ENCODE measurements at regions not wholly inside any gene's neighbourhood (a gene's known extent, or its start where the extent isn't known, plus 50 kb on each side); places are given as distances from the start of the nearest gene placed in this dataset.

DNA sequence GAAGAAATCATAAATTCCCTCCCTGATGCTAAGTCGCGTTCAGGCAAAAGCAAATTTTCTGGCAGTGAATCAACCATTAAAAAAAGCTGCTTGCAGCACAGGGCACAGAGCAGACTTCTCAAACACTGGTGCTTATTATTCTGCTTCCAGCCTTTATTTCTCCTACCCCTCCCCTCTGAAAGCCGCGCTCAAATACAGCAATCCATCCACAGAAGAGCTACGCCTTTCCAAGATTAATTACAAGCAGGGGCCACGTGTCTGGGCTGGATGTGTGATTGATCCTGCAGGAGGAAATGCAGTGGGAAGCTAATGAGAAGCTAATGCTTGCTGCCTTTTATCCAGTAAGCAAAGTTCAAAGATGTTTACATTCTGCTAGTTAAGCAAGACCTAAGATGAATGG lies 134.9 kb upstream of the TOPAZ1 start:
- H3K9me2 ChIP-seq (ENCODE audit: insufficient read depth) = 0 out of 2 replicates have a peak, but pooled peaks cover 3% of the 10 kb centered on the region
- no peak overlapping the region for H3K4me3 Mint-ChIP-seq
- H3K36me3 ChIP-seq (ENCODE audit: insufficient read depth) = no peaks in the 10 kb centered on the region
- H3K4me1 ChIP-seq (ENCODE audit: insufficient read depth) = 0 out of 2 replicates have a peak, but pooled peaks cover 8% of the 10 kb centered on the region
- H4K20me1 ChIP-seq (replicated peaks; ENCODE audit: insufficient read depth) = no peaks in the 10 kb centered on the region
- TF ChIP-seq NANOG (IDR thresholded peaks at IDR 0.05; ENCODE audit: borderline replicate concordance) (no peak), EZH2 (IDR thresholded peaks at IDR 0.05; ENCODE audit: low read depth, unreplicated experiment) (no peak), POLR2AphosphoS5 (IDR thresholded peaks at IDR 0.05; ENCODE audit: low read depth) (no peak)
- TF ChIP-seq, protein P1, sequence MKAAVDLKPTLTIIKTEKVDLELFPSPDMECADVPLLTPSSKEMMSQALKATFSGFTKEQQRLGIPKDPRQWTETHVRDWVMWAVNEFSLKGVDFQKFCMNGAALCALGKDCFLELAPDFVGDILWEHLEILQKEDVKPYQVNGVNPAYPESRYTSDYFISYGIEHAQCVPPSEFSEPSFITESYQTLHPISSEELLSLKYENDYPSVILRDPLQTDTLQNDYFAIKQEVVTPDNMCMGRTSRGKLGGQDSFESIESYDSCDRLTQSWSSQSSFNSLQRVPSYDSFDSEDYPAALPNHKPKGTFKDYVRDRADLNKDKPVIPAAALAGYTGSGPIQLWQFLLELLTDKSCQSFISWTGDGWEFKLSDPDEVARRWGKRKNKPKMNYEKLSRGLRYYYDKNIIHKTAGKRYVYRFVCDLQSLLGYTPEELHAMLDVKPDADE (IDR thresholded peaks at IDR 0.05) = no peak
- no peak overlapping the region for H3K27ac ChIP-seq (ENCODE audit: low read depth)
- H3K9me3 Mint-ChIP-seq = no peaks in the 10 kb centered on the region; the same call in 2 of the 3 replicates
- ATAC-seq = no peak
- H3F3A ChIP-seq (replicated peaks; ENCODE audit: low read depth) = no peaks in the 10 kb centered on the region
- no peaks in the 10 kb centered on the region for H3K36me3 Mint-ChIP-seq (ENCODE audit: low read depth)
- H3K4me3 ChIP-seq = no peak overlapping the region
- no peaks in the 10 kb centered on the region for H3K79me2 ChIP-seq (replicated peaks; ENCODE audit: insufficient read depth)
- no peak overlapping the region for H3K4me2 ChIP-seq
- no peaks in the 10 kb centered on the region for H3K27me3 ChIP-seq (ENCODE audit: insufficient read depth)
- no peak overlapping the region for H3K27ac Mint-ChIP-seq
- H3K27me3 Mint-ChIP-seq (ENCODE audit: insufficient read depth, low read depth, poor library complexity) = peaks cover 5% of the 10 kb centered on the region
- no peak for DNase-seq (ENCODE audit: low spot score)
- peaks cover 14% of the 10 kb centered on the region; the same call in 2 of the 3 replicates for H3K4me1 Mint-ChIP-seq
- H2AFZ ChIP-seq = no peak overlapping the region

DNA sequence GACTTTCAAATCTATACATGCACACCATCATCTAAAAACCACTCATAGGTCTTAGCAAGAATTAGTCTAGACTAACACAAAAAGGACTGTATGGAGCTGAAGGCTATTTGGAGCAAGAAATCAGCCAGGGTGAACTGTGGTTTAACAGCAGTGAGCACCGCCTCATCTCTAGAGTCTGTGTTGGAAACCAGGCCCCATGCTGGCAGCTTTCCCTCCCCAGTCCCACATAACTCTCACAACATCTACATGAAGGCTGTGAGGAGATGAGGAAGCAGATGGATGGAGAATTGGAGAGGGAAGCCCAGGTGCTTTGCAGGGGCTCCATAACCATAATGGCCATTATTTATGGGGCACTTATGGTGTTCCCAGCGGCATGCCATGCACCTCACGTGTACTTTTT lies 133.2 kb upstream of the TOPAZ1 start:
- peaks cover 5% of the 10 kb centered on the region for H3K27me3 Mint-ChIP-seq (ENCODE audit: insufficient read depth, low read depth, poor library complexity)
- no peak overlapping the region for H3K27ac ChIP-seq (ENCODE audit: low read depth)
- no peaks in the 10 kb centered on the region for H3K9me3 Mint-ChIP-seq
- TF ChIP-seq JUNB (IDR thresholded peaks at IDR 0.05; ENCODE audit: unreplicated experiment) (no peak), CREB1 (CRISPR knock-in tag; IDR thresholded peaks at IDR 0.05; ENCODE audit: low read depth) (no peak), NANOG (IDR thresholded peaks at IDR 0.05; ENCODE audit: borderline replicate concordance) (no peak), EZH2phosphoT487 (IDR thresholded peaks at IDR 0.05; ENCODE audit: unreplicated experiment) (no peak), STAT1 (IDR thresholded peaks at IDR 0.05; ENCODE audit: unreplicated experiment) (no peak)
- TF ChIP-seq, protein P2, sequence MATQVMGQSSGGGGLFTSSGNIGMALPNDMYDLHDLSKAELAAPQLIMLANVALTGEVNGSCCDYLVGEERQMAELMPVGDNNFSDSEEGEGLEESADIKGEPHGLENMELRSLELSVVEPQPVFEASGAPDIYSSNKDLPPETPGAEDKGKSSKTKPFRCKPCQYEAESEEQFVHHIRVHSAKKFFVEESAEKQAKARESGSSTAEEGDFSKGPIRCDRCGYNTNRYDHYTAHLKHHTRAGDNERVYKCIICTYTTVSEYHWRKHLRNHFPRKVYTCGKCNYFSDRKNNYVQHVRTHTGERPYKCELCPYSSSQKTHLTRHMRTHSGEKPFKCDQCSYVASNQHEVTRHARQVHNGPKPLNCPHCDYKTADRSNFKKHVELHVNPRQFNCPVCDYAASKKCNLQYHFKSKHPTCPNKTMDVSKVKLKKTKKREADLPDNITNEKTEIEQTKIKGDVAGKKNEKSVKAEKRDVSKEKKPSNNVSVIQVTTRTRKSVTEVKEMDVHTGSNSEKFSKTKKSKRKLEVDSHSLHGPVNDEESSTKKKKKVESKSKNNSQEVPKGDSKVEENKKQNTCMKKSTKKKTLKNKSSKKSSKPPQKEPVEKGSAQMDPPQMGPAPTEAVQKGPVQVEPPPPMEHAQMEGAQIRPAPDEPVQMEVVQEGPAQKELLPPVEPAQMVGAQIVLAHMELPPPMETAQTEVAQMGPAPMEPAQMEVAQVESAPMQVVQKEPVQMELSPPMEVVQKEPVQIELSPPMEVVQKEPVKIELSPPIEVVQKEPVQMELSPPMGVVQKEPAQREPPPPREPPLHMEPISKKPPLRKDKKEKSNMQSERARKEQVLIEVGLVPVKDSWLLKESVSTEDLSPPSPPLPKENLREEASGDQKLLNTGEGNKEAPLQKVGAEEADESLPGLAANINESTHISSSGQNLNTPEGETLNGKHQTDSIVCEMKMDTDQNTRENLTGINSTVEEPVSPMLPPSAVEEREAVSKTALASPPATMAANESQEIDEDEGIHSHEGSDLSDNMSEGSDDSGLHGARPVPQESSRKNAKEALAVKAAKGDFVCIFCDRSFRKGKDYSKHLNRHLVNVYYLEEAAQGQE (IDR thresholded peaks at IDR 0.05; ENCODE audit: unreplicated experiment) = no peak
- TF ChIP-seq, protein P3, sequence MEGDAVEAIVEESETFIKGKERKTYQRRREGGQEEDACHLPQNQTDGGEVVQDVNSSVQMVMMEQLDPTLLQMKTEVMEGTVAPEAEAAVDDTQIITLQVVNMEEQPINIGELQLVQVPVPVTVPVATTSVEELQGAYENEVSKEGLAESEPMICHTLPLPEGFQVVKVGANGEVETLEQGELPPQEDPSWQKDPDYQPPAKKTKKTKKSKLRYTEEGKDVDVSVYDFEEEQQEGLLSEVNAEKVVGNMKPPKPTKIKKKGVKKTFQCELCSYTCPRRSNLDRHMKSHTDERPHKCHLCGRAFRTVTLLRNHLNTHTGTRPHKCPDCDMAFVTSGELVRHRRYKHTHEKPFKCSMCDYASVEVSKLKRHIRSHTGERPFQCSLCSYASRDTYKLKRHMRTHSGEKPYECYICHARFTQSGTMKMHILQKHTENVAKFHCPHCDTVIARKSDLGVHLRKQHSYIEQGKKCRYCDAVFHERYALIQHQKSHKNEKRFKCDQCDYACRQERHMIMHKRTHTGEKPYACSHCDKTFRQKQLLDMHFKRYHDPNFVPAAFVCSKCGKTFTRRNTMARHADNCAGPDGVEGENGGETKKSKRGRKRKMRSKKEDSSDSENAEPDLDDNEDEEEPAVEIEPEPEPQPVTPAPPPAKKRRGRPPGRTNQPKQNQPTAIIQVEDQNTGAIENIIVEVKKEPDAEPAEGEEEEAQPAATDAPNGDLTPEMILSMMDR (conservative IDR thresholded peaks at IDR 0.05; ENCODE audit: low read depth in 2 of 2) = no peak

More for the DNA sequence above, 133.2 kb upstream of the TOPAZ1 start:
- Histone ChIP-seq H3K27me3 (ENCODE audit: insufficient read depth) (no peaks in the 10 kb centered on the region), H3K79me2 (replicated peaks; ENCODE audit: insufficient read depth) (no peaks in the 10 kb centered on the region), H3K4me1 (ENCODE audit: insufficient read depth) (0 out of 2 replicates have a peak, but pooled peaks cover 8% of the 10 kb centered on the region), H3K4me3 (no peak overlapping the region), H3K4me2 (no peak overlapping the region), H3F3A (replicated peaks; ENCODE audit: low read depth) (no peaks in the 10 kb centered on the region), H3K36me3 (ENCODE audit: insufficient read depth) (no peaks in the 10 kb centered on the region), H2AFZ (no peak overlapping the region), H4K20me1 (replicated peaks; ENCODE audit: insufficient read depth) (no peaks in the 10 kb centered on the region), H3K9me2 (ENCODE audit: insufficient read depth) (no peaks in the 10 kb centered on the region)
- DNase-seq (ENCODE audit: low spot score) = no peak
- H3K4me1 Mint-ChIP-seq = peaks cover 14% of the 10 kb centered on the region; the same call in 2 of the 3 replicates
- H3K36me3 Mint-ChIP-seq (ENCODE audit: low read depth) = no peaks in the 10 kb centered on the region
- no peak overlapping the region for H3K27ac Mint-ChIP-seq
- no peak overlapping the region for H3K4me3 Mint-ChIP-seq
- ATAC-seq = no peak
